SU-DHL-6 (cell line): ENCODE measurements at regions not wholly inside any gene's neighbourhood (a gene's known extent, or its start where the extent isn't known, plus 50 kb on each side); places are given as distances from the start of the nearest gene placed in this dataset.

Source experiments
- H2AFZ ChIP-seq: fragments of 200-600 bp; sonication (generic); 2 replicates; pipeline ENCODE4 v1.6.1; 2014; ENCODE audit warnings: low read depth, mild to moderate bottlenecking, moderate library complexity, mixed read lengths, antibody characterized with exemption, low read length; ENCODE audit not compliant: severe bottlenecking
- H3F3A ChIP-seq: fragments of 200-600 bp; shearing (Covaris generic); 2 replicates; pipeline ENCODE4 v1.6.0; 2016; ENCODE audit warnings: antibody characterized with exemption, mild to moderate bottlenecking; ENCODE audit not compliant: insufficient read depth
- H3K27ac ChIP-seq: fragments of 200-600 bp; sonication (generic); 2 replicates; pipeline ENCODE4 v1.5.1; 2016; ENCODE audit warnings: low read depth, mild to moderate bottlenecking, low read length, moderate library complexity, mixed read lengths
- H3K27me3 ChIP-seq: fragments of 200-600 bp; sonication (generic), shearing (Covaris generic); 2 replicates; pipeline ENCODE4 v1.6.0; 2014; ENCODE audit warnings: mild to moderate bottlenecking, low read length
- H3K36me3 ChIP-seq: fragments of 200-600 bp; sonication (generic); 2 replicates; pipeline ENCODE4 v1.6.1; 2014; ENCODE audit warnings: mild to moderate bottlenecking, low read length, mixed read lengths
- H3K4me2 ChIP-seq: fragments of 300-600, 200-600 bp; shearing (Covaris generic), sonication (generic); 2 replicates; pipeline ENCODE4 v1.6.0; 2014; ENCODE audit warnings: low read length, low read depth, mild to moderate bottlenecking; ENCODE audit not compliant: poor library complexity, severe bottlenecking
- H3K4me3 ChIP-seq: fragments of 200-600 bp; sonication (generic); 2 replicates; pipeline ENCODE4 v1.5.1; 2014; ENCODE audit warnings: antibody characterized with exemption, low read length, mild to moderate bottlenecking, mixed read lengths; ENCODE audit not compliant: insufficient read depth, poor library complexity, severe bottlenecking
- H3K79me2 ChIP-seq: fragments of 200-600 bp; sonication (generic); 2 replicates; pipeline ENCODE4 v1.6.1; 2014; ENCODE audit warnings: mild to moderate bottlenecking, low read length, moderate library complexity; ENCODE audit not compliant: insufficient read depth
- H3K9ac ChIP-seq: fragments of 200-600 bp; sonication (generic); 2 replicates; pipeline ENCODE4 v1.7.0; 2014; ENCODE audit warnings: mild to moderate bottlenecking, low read length
- H3K9me2 ChIP-seq: fragments of 200-600 bp; sonication (generic); replicated peaks from 2 replicates; pipeline ENCODE4 v1.6.1; 2014; ENCODE audit warnings: low read length; ENCODE audit not compliant: insufficient read depth
- H3K9me3 ChIP-seq: fragments of 200-600 bp; sonication (generic); 2 replicates; pipeline ENCODE4 v1.6.1; 2014; ENCODE audit warnings: low read length, mixed read lengths; ENCODE audit not compliant: insufficient read depth
- H4K20me1 ChIP-seq: fragments of 200-600 bp; sonication (generic); 2 replicates; pipeline ENCODE4 v1.6.1; 2014; ENCODE audit warnings: low read depth, mild to moderate bottlenecking, antibody characterized with exemption, low read length, moderate library complexity, mixed read lengths
- CTCF ChIP-seq: fragments of 200-600 bp; sonication (generic); IDR thresholded peaks from one replicate; pipeline ENCODE4 v1.5.1; 2017; ENCODE audit warnings: antibody characterized with exemption, mild to moderate bottlenecking, low read length, moderate library complexity; ENCODE audit not compliant: insufficient read depth, poor library complexity, severe bottlenecking
- EZH2phosphoT487 ChIP-seq: fragments of 200-600 bp; sonication (generic), shearing (Covaris generic); conservative IDR thresholded peaks from 2 replicates; pipeline ENCODE4 v1.6.1; 2018; ENCODE audit warnings: mild to moderate bottlenecking, antibody characterized with exemption, low read length, moderate library complexity, mixed read lengths

GRCh38 chr11:90757849-90758494 lies 535.1 kb upstream of the CHORDC1 start:
- no peaks in the 10 kb centered on the region for H3F3A ChIP-seq
- no peak overlapping the region for H2AFZ ChIP-seq
- H3K79me2 ChIP-seq = no peaks in the 10 kb centered on the region
- no peaks in the 10 kb centered on the region for H3K9me2 ChIP-seq
- no peaks in the 10 kb centered on the region for H4K20me1 ChIP-seq
- H3K27ac ChIP-seq = no peak overlapping the region
- H3K36me3 ChIP-seq = no peaks in the 10 kb centered on the region
- no peak overlapping the region for H3K9ac ChIP-seq
- TF ChIP-seq EZH2phosphoT487 (no peak), CTCF (no peak)
- no peaks in the 10 kb centered on the region for H3K27me3 ChIP-seq
- H3K4me3 ChIP-seq = no peak overlapping the region
- H3K4me2 ChIP-seq = no peak overlapping the region
- no peaks in the 10 kb centered on the region for H3K9me3 ChIP-seq

- Histone ChIP-seq H3K27ac (no peak overlapping the region), H3K36me3 (no peaks in the 10 kb centered on the region)
These were observed 533.8 kb upstream of the CHORDC1 start for GRCh38 chr11:90756617-90757016.

GRCh38 chr11:90753546-90753945 lies 530.7 kb upstream of the CHORDC1 start:
- no peaks in the 10 kb centered on the region for H3K27me3 ChIP-seq
- no peaks in the 10 kb centered on the region for H3K9me2 ChIP-seq
- no peaks in the 10 kb centered on the region for H3K36me3 ChIP-seq
- no peak overlapping the region for H2AFZ ChIP-seq
- H3K9ac ChIP-seq = no peak overlapping the region
- H3K4me3 ChIP-seq = no peak overlapping the region
- H3K27ac ChIP-seq = no peak overlapping the region
- no peaks in the 10 kb centered on the region for H3K9me3 ChIP-seq
- no peaks in the 10 kb centered on the region for H3K79me2 ChIP-seq
- TF ChIP-seq EZH2phosphoT487 (no peak), CTCF (no peak)
- no peak overlapping the region for H3K4me2 ChIP-seq
- no peaks in the 10 kb centered on the region for H4K20me1 ChIP-seq
- no peaks in the 10 kb centered on the region for H3F3A ChIP-seq

More at GRCh38 chr11:90756617-90757016, 533.8 kb upstream of the CHORDC1 start:
- Histone ChIP-seq H3K9ac (no peak overlapping the region), H3K4me3 (no peak overlapping the region), H3K27me3 (no peaks in the 10 kb centered on the region), H2AFZ (no peak overlapping the region), H3K9me3 (no peaks in the 10 kb centered on the region), H4K20me1 (no peaks in the 10 kb centered on the region), H3F3A (no peaks in the 10 kb centered on the region), H3K4me2 (no peak overlapping the region), H3K9me2 (no peaks in the 10 kb centered on the region), H3K79me2 (no peaks in the 10 kb centered on the region)
- TF ChIP-seq CTCF (no peak), EZH2phosphoT487 (no peak)
